DMS114 treated with DMSO at 0.1 percent for 48 hours (cell line): ENCODE measurements at regions not wholly inside any gene's neighbourhood (a gene's known extent, or its start where the extent isn't known, plus 50 kb on each side); places are given as distances from the start of the nearest gene placed in this dataset.

ENCODE experiments used
- DNase-seq: peaks from one replicate; lab custom pipeline; 2025; ENCODE audit not compliant: unreplicated experiment; lab: John Stamatoyannopoulos, UW

DNA sequence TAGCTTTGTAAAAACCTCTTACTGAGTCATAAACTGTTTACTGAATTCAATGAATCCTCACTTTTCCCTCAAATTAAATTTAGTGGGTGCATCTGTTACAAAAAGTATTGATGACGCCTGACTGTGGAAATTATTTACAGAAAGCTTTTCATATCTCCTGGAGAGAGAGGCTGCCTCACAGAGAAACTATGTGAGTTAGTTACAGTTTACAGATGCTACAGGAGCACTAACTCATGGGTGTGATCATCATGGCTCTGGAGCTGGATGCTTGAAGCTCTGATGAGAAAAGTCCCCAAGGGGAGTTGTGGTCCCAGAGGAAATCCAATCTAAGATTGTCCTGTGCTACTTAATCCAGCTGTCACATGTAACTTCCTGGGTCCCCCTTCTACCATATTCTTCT, 590.8 kb downstream of the LMO7 start:
- DNase-seq = no peak

GRCh38 chr13:76225815-76226489, 589.8 kb downstream of the LMO7 start:
- DNase-seq = no peak

DNA sequence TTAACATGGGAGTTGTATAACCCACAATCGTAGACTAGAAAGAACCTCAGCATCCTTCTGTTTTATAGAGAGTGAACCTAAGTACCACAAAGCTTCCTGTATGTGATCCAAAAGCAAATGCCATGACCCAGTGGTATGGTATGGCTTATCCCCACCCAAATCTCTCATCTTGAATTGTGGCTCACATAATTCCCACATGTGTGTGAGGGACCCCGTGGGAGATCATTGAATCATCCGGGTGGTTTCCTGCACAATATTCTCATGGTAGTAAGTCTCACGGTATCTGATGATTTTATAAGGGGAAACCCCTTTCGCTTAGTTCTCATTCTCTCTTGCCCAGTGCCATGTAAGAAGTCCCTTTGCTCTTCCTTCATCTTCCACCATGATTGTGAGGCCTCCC, 587.9 kb downstream of the LMO7 start:
- DNase-seq = no peak

DNA sequence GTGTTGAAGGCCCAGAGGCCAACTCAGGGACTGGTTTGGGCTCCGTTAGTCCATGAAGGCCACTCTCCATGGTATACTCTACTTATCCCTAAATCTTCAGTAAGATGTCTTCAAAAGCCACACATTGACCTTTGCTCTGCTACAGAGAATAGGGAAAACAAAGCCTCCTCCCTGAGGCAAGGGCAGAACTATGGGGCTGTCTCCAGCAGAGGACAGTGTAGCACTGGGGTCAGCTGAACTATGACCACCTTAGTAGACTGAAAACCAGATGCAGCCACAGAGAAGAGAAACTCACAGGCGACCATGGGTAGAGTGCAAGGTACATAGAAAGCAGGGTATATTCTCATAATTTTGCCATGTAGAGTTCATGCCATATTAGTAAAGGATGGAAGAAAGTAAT, 587.4 kb downstream of the LMO7 start:
- DNase-seq = no peak

- DNase-seq = no peak
These were observed 586.4 kb downstream of the LMO7 start for GRCh38 chr13:76222511-76222910.

GRCh38 chr13:76216729-76217128, 580.6 kb downstream of the LMO7 start:
- no peak for DNase-seq

DNA sequence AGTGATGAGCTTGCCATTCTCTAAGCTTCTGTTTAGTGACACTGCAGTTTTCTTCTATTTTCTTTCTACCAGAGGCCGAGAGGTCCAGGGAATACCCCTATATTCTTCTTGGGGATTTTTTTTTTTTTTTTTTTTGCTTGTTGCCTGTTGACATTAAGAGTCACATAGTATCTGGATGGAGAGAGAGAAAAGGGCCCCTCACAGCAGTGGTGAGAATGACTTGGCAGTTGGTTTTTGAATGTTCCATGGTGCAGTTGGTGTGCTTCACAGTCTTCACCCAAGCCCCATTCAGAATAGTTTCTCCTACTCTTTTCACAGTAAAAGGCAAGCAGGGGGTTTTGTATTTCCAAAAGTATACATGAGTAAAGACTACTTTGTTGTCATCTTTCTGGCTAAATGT, 577.9 kb downstream of the LMO7 start:
- DNase-seq = no peak

GRCh38 chr13:76213423-76213904, 577.3 kb downstream of the LMO7 start:
- DNase-seq = no peak

- no peak for DNase-seq
These were observed 574.1 kb downstream of the LMO7 start for GRCh38 chr13:76210262-76210661.

- no peak for DNase-seq
These were observed 562.5 kb downstream of the LMO7 start for GRCh38 chr13:76198568-76199163.

- DNase-seq = no peak
These were observed 553.9 kb downstream of the LMO7 start for GRCh38 chr13:76189882-76190519.

GRCh38 chr13:76175961-76176725, 540.0 kb downstream of the LMO7 start:
- DNase-seq = no peak

GRCh38 chr13:76168661-76169060, 532.5 kb downstream of the LMO7 start:
- DNase-seq = no peak

GRCh38 chr13:76164290-76164689, 528.2 kb downstream of the LMO7 start:
- no peak for DNase-seq

- DNase-seq = no peak
These were observed 527.6 kb downstream of the LMO7 start for GRCh38 chr13:76163761-76164160.

DNA sequence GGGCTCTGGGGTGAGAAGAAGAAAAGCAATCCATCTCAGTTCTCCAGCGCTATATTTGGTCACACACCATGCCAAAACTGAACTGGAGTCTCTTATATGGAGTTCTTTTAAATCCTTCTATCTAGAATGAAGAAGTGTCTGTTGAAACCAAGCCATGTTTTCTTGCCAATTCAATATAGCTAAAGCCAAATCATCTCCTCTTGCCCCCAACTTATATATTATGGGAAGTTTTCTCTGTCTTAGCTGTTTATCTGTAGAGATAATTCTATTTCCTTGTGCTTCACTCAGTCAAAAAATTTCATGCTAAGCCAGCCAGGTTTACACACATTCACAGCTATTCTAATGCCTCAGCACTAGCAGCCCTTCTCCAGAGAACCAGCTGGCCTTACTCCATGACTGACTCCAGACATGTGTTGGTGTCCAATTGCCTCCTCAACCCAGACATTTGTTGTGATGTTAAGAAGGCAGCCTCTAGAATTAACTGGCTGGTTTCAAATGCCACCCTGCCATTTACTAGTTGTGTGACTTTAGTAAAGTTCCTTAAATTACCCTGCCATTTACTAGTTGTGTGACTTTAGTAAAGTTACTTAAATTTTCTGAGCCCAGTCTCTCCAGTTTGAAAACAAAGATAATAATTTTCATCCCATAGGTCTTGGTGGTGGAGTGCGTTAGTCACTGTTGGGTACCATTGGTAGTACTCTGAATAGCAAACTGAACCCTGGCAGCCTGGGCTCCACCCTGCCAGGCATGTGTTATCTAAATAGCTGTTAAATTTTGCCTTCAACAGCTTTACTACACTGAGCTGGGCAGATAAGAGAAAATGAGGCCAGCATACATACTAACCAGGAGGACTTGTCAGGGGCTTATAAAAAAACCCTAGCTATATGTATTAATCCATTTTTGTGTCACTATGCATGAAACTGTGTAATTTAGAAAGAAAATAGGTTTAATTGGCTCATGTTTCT, 525.1 kb downstream of the LMO7 start:
- no peak for DNase-seq

- no peak for DNase-seq
These were observed 524.4 kb downstream of the LMO7 start for GRCh38 chr13:76160506-76160905.

DNA sequence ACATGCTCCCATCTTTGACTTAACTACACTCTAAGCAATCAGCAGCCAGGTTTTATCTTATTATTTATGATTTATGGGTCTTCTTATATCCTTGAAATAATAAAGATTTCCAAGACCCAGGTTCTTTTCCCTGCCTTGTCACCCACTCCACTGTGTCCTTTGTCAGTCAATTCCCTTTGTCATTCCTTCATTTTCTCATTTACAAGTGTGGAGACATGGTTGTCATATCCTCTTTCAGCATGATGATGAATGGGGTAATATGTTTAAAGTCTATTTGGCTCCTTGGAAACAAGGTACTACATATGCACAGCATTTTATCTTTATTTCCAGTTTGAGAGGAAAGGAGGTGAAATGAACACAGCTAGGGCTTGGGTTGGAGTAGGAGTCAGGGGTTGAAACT, 521.8 kb downstream of the LMO7 start:
- no peak for DNase-seq

- DNase-seq = no peak
These were observed 517.1 kb downstream of the LMO7 start for GRCh38 chr13:76153239-76153638.

DNA sequence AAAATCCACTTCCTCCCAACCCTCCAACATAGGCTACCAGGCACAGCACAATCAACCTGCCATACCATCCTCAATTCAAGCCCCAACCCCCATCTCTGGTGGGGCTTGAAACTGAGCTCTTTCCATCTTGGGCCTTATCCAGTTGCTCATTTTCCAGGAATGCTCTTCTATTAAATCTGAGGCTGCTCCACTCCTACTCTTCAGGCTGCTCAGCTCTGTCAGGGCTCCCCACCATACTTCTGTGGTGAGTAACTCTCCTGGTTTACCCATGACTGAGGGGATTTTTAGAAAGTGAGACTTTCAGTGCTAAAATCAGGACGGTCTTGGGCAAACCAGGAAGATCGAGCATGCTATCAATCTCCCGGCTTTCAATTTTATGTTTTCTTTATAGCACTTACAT, 512.8 kb downstream of the LMO7 start:
- DNase-seq = no peak

GRCh38 chr13:76148374-76148773, 512.2 kb downstream of the LMO7 start:
- no peak for DNase-seq
